ENCODE measurements at regions not wholly inside any gene's neighbourhood (a gene's known extent, or its start where the extent isn't known, plus 50 kb on each side); places are given as distances from the start of the nearest gene placed in this dataset.

DNA sequence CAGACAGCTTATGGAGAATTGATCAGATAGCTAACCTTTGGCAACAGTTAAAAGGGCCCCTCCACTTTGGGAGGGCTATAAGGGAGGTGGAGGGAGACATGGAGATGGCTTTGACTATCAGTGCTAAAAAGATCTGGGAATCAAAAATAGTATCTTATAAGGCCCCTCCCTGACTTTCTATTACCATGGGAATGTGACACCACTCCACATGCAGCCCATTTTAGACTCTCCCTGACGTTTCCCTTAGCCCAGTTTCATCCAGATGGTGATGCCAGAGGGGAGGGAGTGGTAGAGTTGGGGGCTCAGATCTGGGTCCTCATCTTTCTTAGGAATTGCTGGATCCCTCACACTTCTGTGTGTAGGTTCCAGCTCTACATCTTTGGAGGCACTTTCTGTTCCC, 200.0 kb upstream of the DTNBP1 start:
- no peak overlapping the region for H3K4me3 Mint-ChIP-seq (ENCODE audit: unreplicated experiment)
- intact Hi-C loops (cut with micrococcal nuclease; ENCODE audit: unreplicated experiment) = no loop called here
- no peak for DNase-seq

DNA sequence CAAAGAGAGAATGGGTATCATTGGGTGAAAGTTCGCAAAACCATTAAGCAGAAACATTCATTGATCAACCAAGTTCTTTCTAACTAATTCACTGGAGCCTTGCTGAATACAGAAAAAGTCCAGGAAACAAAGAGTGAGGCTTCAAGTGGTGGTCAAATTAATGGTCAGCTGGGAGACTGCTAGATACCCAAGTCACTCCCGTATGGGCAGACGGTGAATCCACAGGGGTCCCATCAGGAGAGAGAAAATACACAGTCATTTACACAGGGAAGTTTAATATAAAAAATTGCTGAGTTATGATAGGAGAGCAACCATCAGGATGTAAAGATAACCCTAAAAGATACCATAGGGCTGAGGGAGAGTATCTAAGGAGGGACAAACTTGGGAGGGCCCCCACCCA, 198.7 kb upstream of the DTNBP1 start:
- H3K9me3 Mint-ChIP-seq (ENCODE audit: unreplicated experiment) = no peaks in the 10 kb centered on the region
- H3K27ac Mint-ChIP-seq (ENCODE audit: unreplicated experiment) = no peak overlapping the region
- CTCF ChIA-PET = no interaction called here
- no peak for TF ChIP-seq CTCF (IDR thresholded peaks at IDR 0.05; ENCODE audit: insufficient read depth in 1 of 2, low read depth in 1 of 2, low read length in 1 of 2, severe bottlenecking in 1 of 2, unreplicated experiment in 1 of 2)
- peaks cover 6% of the 10 kb centered on the region for H3K27me3 Mint-ChIP-seq (ENCODE audit: insufficient read depth, unreplicated experiment)
- no peaks in the 10 kb centered on the region for H3K4me1 ChIP-seq
- H3K36me3 Mint-ChIP-seq (ENCODE audit: insufficient read depth, unreplicated experiment) = no peaks in the 10 kb centered on the region
- H3K9me3 ChIP-seq = no peaks in the 10 kb centered on the region
- no peak overlapping the region for H3K4me3 Mint-ChIP-seq (ENCODE audit: unreplicated experiment)
- H3K4me3 ChIP-seq (ENCODE audit: low read depth, low read length) = no peak overlapping the region
- POLR2A ChIA-PET = no interaction called here
- no peaks in the 10 kb centered on the region for H3K36me3 ChIP-seq (ENCODE audit: control insufficient read depth, insufficient read depth, low read length)
- H3K4me1 Mint-ChIP-seq (ENCODE audit: low read depth, unreplicated experiment) = no peaks in the 10 kb centered on the region
- H3K27me3 ChIP-seq (replicated peaks; ENCODE audit: control insufficient read depth, insufficient read depth, low read length) = no peaks in the 10 kb centered on the region
- BruUV-seq (replicated peaks) = no TSS peak
- DNase-seq = no peak
- intact Hi-C loops (cut with micrococcal nuclease; ENCODE audit: unreplicated experiment) = no loop called here

More for the DNA sequence above, 200.0 kb upstream of the DTNBP1 start:
- Histone ChIP-seq H3K4me1 (no peaks in the 10 kb centered on the region), H3K36me3 (ENCODE audit: control insufficient read depth, insufficient read depth, low read length) (no peaks in the 10 kb centered on the region), H3K27me3 (replicated peaks; ENCODE audit: control insufficient read depth, insufficient read depth, low read length) (no peaks in the 10 kb centered on the region), H3K9me3 (no peaks in the 10 kb centered on the region), H3K4me3 (ENCODE audit: low read depth, low read length) (no peak overlapping the region)
- TF ChIP-seq CTCF (IDR thresholded peaks at IDR 0.05; ENCODE audit: insufficient read depth in 1 of 2, low read depth in 1 of 2, low read length in 1 of 2, severe bottlenecking in 1 of 2, unreplicated experiment in 1 of 2) = no peak
- Mint-ChIP-seq H3K27ac (ENCODE audit: unreplicated experiment) (no peak overlapping the region), H3K4me1 (ENCODE audit: low read depth, unreplicated experiment) (no peaks in the 10 kb centered on the region), H3K9me3 (ENCODE audit: unreplicated experiment) (no peaks in the 10 kb centered on the region), H3K36me3 (ENCODE audit: insufficient read depth, unreplicated experiment) (no peaks in the 10 kb centered on the region), H3K27me3 (ENCODE audit: insufficient read depth, unreplicated experiment) (peaks cover 9% of the 10 kb centered on the region)
- CTCF ChIA-PET = no interaction called here
- no TSS peak for BruUV-seq (replicated peaks)
- POLR2A ChIA-PET = no interaction called here

GRCh38 chr6:15854826-15855710, 192.2 kb upstream of the DTNBP1 start:
- no peaks in the 10 kb centered on the region for H3K9me3 Mint-ChIP-seq (ENCODE audit: unreplicated experiment)
- H3K4me3 Mint-ChIP-seq (ENCODE audit: unreplicated experiment) = no peak overlapping the region
- H3K27ac Mint-ChIP-seq (ENCODE audit: unreplicated experiment) = no peak overlapping the region
- Histone ChIP-seq H3K4me1 (no peaks in the 10 kb centered on the region), H3K36me3 (ENCODE audit: control insufficient read depth, insufficient read depth, low read length) (no peaks in the 10 kb centered on the region), H3K4me3 (ENCODE audit: low read depth, low read length) (no peak overlapping the region), H3K27me3 (replicated peaks; ENCODE audit: control insufficient read depth, insufficient read depth, low read length) (no peaks in the 10 kb centered on the region), H3K9me3 (no peaks in the 10 kb centered on the region)
- no TSS peak for BruUV-seq (replicated peaks)
- ChIA-PET POLR2A (interaction anchor here (0.7 kb wide), 1 partner anchor 274 kb away, joined by 4 read pairs; the partner anchor contains the start of gene MYLIP), CTCF (interaction anchor here (0.6 kb wide), 1 partner anchor 115 kb away, joined by 3 read pairs; no protein-coding TSS in a partner anchor)
- TF ChIP-seq CTCF (IDR thresholded peaks at IDR 0.05; ENCODE audit: insufficient read depth in 1 of 2, low read depth in 1 of 2, low read length in 1 of 2, severe bottlenecking in 1 of 2, unreplicated experiment in 1 of 2) = no peak
- no peak for DNase-seq
- peaks cover 6% of the 10 kb centered on the region for H3K27me3 Mint-ChIP-seq (ENCODE audit: insufficient read depth, unreplicated experiment)
- H3K4me1 Mint-ChIP-seq (ENCODE audit: low read depth, unreplicated experiment) = no peaks in the 10 kb centered on the region
- H3K36me3 Mint-ChIP-seq (ENCODE audit: insufficient read depth, unreplicated experiment) = no peaks in the 10 kb centered on the region
- intact Hi-C loops (cut with micrococcal nuclease; ENCODE audit: unreplicated experiment) = no loop called here
